ENCODE measurements at regions not wholly inside any gene's neighbourhood (a gene's known extent, or its start where the extent isn't known, plus 50 kb on each side); places are given as distances from the start of the nearest gene placed in this dataset.

DNA sequence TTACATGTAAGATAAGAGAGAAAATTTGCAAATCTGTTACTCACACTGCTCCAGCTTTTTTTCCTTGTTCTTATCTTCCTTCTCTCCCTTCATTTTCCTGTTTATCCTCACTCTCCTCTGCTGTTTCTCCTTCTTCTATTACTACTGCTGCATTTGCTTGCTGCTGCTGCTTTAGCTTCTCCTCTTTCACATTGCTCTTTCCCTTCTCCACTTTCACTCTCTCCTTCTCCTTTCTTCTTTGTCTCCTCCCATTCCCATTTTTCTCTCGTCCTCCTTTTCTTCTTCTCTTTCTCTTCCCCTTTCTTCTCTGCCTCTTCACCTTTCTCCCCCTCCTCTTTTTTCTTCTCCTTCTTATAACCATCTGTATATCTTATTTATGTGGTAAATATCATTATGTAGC is 288.6 kb downstream of the CDH9 start:
- Histone ChIP-seq H3K4me3 (no peak overlapping the region), H3K27me3 (no peaks in the 10 kb centered on the region), H3K36me3 (no peaks in the 10 kb centered on the region), H3K9me3 (no peaks in the 10 kb centered on the region), H3K4me1 (no peaks in the 10 kb centered on the region), H3K27ac (no peak overlapping the region)
- TF ChIP-seq POLR2AphosphoS5 (IDR thresholded peaks at IDR 0.05) (no peak), EP300 (IDR thresholded peaks at IDR 0.05; ENCODE audit: low read depth) (no peak), POLR2A (IDR thresholded peaks at IDR 0.05) (no peak)
- TF ChIP-seq, protein P1, sequence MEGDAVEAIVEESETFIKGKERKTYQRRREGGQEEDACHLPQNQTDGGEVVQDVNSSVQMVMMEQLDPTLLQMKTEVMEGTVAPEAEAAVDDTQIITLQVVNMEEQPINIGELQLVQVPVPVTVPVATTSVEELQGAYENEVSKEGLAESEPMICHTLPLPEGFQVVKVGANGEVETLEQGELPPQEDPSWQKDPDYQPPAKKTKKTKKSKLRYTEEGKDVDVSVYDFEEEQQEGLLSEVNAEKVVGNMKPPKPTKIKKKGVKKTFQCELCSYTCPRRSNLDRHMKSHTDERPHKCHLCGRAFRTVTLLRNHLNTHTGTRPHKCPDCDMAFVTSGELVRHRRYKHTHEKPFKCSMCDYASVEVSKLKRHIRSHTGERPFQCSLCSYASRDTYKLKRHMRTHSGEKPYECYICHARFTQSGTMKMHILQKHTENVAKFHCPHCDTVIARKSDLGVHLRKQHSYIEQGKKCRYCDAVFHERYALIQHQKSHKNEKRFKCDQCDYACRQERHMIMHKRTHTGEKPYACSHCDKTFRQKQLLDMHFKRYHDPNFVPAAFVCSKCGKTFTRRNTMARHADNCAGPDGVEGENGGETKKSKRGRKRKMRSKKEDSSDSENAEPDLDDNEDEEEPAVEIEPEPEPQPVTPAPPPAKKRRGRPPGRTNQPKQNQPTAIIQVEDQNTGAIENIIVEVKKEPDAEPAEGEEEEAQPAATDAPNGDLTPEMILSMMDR (IDR thresholded peaks at IDR 0.05), result no peak
- 24 to 60% methylated on average over 1 of the region's 1 CpG for WGBS, 2 donors (ENCODE audit: low coverage in 1 of 2)
- no peak for DNase-seq
- intact Hi-C loops (cut with DNase I; ENCODE audit: low total_unique reads), result no loop called here
- in situ Hi-C loops (cut with MboI; ENCODE audit: low pct_ligation_motif_present in 1 of 4, low pct_unique_long_range_greater_than_20kb in 1 of 4, low sequenced_read_pairs in 3 of 4), result no loop called here

DNA sequence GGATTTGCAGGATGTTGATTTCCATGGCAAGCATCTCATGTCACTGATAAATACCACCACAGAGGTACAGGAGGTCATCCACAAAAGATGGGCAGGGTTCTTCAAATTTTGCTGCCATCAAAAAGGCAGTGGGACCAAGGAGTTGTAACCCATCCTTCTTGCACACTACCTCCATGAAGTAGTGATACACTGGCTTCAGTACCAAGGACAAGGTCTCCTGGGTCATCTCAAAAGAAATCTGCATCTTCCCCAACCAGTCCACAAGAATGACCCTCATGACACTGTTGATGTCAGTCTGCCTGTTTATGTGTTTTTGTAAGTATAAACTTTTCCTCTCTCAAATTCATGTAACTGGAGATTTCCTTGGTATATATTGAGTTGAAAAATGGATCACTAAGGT is 298.2 kb downstream of the CDH9 start:
- no peak overlapping the region for H3K27ac ChIP-seq
- no peaks in the 10 kb centered on the region for H3K4me1 ChIP-seq
- H3K27me3 ChIP-seq, result no peaks in the 10 kb centered on the region
- TF ChIP-seq EP300 (IDR thresholded peaks at IDR 0.05; ENCODE audit: low read depth) (no peak), POLR2A (IDR thresholded peaks at IDR 0.05) (no peak)
- no peaks in the 10 kb centered on the region for H3K9me3 ChIP-seq
- no peak for DNase-seq
- no peak overlapping the region for H3K4me3 ChIP-seq
- H3K36me3 ChIP-seq, result no peaks in the 10 kb centered on the region
- in situ Hi-C loops (cut with MboI; ENCODE audit: low pct_ligation_motif_present in 1 of 4, low pct_unique_long_range_greater_than_20kb in 1 of 4, low sequenced_read_pairs in 3 of 4), result no loop called here
- intact Hi-C loops (cut with DNase I; ENCODE audit: low total_unique reads), result no loop called here

DNA sequence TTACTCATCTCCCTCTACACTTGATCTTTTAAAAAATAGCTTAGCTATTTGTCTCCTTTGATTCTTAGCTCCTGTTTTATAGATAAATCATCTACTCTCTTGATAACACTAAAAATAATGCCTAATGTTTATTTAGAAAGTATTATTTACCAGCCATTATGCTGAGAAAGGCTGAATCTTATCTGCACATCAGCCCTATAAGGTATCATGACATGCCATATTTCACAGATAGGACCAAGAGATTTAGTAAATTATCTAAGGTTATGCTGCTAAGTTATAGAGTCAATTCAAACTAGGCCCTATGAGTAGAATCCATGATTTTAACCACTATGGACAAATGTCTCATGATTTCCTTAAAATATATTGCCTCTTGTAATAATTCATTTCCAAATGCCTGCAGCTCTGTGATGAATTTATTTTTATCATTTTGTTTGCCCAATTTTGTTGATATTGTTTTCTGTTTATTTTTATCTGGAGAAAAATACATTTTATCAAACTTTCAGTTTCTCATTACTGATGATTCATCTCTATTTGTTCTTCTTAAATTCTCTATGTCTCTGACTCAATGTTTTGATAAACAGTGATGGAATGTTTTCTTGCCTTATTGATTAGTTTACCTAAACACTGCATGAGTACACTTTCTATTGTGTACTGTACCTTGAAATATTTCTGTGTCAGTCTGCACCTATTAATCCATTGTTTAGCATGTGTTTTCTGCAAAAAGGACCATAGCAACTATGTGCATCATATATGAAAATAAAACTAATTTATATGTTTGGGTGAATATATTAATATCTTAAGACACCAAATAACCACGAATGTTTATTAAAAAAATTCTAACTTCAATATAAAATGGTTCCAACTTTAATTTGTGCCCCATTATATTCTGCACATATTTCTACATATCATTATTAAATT is 300.8 kb downstream of the CDH9 start:
- Histone ChIP-seq H3K27me3 (no peaks in the 10 kb centered on the region), H3K27ac (no peak overlapping the region), H3K9me3 (peaks cover 0 to 6% of the 10 kb centered on the region in 2 donors), H3K4me1 (no peaks in the 10 kb centered on the region), H3K36me3 (no peaks in the 10 kb centered on the region), H3K4me3 (no peak overlapping the region)
- TF ChIP-seq, protein P1 (IDR thresholded peaks at IDR 0.05), result no peak
- TF ChIP-seq POLR2A (IDR thresholded peaks at IDR 0.05) (no peak), POLR2AphosphoS5 (IDR thresholded peaks at IDR 0.05) (no peak), EP300 (IDR thresholded peaks at IDR 0.05; ENCODE audit: low read depth) (no peak)
- in situ Hi-C loops (cut with MboI; ENCODE audit: low pct_ligation_motif_present in 1 of 4, low pct_unique_long_range_greater_than_20kb in 1 of 4, low sequenced_read_pairs in 3 of 4) (no loop called here), intact Hi-C loops (cut with DNase I; ENCODE audit: low total_unique reads) (no loop called here)
- no peak for DNase-seq
- 63 to 67% methylated on average over 1 of the region's 1 CpG for WGBS, 2 donors (ENCODE audit: low coverage in 1 of 2)

DNA sequence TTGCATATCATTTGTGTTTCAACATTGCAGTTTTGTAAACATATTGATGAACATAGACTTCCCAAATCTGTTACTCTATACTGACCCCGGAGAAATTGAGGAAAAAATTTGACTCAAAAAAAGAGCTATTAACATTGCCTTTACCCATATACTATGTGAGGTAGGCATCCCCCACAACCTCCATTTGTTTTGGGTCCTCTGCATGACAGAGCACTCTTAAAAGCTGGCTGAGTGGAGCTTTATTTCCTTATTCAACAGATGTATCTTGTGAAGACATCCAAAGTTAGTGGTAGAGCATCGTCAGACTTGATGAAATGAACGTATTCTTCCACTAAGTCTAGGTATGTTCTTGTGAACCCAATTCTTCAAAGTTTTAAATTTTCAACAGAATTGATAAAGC is 310.5 kb downstream of the CDH9 start:
- in situ Hi-C loops (cut with MboI; ENCODE audit: low pct_ligation_motif_present in 1 of 4, low pct_unique_long_range_greater_than_20kb in 1 of 4, low sequenced_read_pairs in 3 of 4), result no loop called here

More for the DNA sequence above, 310.5 kb downstream of the CDH9 start:
- TF ChIP-seq POLR2AphosphoS5 (IDR thresholded peaks at IDR 0.05) (no peak), POLR2A (IDR thresholded peaks at IDR 0.05) (no peak), EP300 (IDR thresholded peaks at IDR 0.05; ENCODE audit: low read depth) (no peak)
- TF ChIP-seq, protein P1 (IDR thresholded peaks at IDR 0.05), result no peak
- WGBS, 2 donors (ENCODE audit: low coverage in 1 of 2), result 72 to 84% methylated on average over 3 of the region's 3 CpGs
- Histone ChIP-seq H3K4me3 (no peak overlapping the region), H3K36me3 (no peaks in the 10 kb centered on the region), H3K27me3 (no peaks in the 10 kb centered on the region), H3K4me1 (no peaks in the 10 kb centered on the region), H3K9me3 (peaks cover 5 to 10% of the 10 kb centered on the region in 2 donors), H3K27ac (no peak overlapping the region)
- no peak for DNase-seq
- intact Hi-C loops (cut with DNase I; ENCODE audit: low total_unique reads), result no loop called here
